ENCODE measurements at regions not wholly inside any gene's neighbourhood (a gene's known extent, or its start where the extent isn't known, plus 50 kb on each side); places are given as distances from the start of the nearest gene placed in this dataset.
"Not testable (repeated sequence)": the region's sequence is repeated elsewhere in the genome, so short reads cannot be mapped to it uniquely, and the experiment has no call there.

DNA sequence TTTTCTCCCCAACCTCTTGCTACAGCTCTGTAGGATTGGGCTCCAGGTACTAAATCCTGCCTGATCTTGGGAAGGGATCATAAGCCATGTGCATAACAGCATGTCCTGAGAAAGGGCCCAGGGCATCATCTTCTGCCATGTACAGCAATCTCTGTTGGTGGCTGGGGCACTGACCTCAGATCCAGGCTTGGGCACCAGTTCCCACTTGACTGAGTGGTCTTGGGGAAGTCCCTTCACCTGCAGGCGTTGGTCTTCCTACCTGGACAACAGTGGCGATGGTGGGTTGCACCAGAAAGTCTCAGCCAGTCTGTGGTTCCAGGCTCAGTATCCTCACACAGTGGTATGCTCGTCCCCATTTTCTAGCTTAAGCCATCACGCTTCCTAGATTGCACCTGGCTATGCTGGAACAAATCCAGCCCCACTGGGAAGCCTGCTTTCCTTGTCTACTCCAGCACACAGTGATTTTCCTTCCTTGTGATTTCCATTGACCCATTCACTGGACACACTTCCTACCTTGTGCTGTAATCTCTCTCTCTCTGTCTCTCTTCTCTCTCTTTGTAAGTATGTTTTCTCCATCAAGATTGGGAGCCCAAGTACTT, 121.7 kb upstream of the PITX1 start:
- no peak for DNase-seq

DNA sequence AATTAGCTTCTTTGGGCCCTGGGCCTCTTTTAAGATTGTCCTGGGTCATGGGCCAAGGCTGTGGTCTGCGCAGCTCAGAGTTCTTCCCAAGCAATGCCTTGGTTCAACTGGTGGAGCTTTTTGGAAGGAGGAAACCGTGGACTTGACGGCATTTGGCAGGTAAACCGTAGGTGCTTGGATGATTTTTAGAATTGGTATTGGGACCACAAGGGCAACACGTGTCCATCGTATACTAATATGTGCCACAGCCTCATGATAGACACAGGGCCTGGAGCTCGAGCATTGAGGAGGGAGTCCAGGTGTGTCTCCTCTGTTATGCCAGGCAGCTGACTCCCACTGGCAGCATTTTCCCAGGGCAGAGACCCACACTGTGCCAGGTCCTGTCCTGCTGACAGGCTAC, 120.9 kb upstream of the PITX1 start:
- DNase-seq = no peak

DNA sequence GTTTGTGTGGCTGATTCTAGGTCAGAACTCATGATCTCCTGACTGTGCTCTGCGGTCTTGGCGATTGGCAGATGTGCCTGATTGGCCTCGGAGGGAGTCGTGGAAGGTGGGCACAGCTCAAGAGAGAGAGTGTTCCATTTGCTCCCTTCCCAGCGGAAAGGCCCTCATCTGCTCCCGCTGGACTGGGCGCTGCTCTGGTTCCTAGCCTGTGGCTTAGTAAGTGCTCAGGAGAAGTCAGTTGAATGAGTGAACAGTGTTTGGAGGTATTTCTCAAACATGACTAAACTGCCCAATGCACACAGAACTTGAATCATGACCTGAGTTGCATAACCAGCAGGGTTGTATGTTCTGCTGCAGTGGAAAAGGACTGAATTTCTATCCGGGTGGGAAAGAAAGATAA, 120.2 kb upstream of the PITX1 start:
- DNase-seq = no peak

DNA sequence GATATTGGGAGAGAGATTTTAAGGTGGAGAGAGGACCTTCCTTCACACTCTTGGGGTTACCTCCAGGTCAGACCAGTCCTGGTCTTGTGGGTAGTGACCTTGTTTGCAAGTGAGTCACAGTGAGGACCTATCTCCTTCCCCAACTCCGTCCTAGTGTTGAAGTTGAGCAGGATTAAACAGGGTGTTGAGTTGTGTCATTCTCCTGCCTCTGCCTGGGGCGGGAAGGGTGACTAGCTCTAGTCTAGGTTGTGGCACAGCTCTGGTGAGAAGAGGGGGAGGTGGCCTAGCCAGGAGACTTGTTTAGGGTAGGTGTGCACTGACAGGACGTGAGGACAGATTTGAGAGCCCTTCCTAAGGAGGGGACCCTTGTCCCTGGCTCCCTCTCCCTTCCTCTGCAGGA, 119.6 kb upstream of the PITX1 start:
- DNase-seq = no peak

DNA sequence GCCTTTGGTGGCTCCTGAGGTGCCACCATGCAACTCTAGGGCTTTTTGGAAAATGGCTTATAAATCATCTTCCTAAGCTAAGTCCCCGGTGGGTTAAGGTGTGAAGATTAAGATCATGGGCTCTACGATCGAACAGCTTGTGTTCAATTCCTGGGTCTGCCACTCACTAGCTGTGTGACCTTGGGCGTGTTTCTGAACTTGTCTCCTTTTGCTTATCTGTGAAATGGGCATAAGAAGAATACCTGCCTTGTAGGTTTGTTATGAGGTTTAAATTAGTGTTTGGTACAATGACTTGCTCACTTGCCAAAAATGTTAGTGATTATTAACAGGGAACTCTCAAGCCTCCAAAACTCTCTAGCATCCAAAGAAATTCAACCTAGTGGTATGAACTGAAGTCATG, 119.2 kb upstream of the PITX1 start:
- DNase-seq = no peak

DNA sequence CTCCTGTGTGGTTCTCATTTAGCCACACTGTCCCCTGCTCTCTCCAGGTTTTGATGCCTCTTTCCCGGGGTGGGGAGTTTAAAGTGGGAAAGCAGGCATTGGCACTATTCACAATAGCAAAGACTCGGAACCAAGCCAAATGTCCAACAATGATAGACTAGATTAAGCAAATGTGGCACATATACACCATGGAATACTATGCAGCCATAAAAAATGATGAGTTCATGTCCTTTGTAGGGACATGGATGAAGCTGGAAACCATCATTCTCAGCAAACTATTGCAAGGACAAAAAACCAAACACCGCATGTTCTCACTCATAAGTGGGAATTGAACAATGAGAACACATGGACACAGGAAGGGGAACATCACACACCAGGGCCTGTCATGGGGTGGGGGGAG, 117.6 kb upstream of the PITX1 start:
- DNase-seq = not testable (repeated sequence)

DNA sequence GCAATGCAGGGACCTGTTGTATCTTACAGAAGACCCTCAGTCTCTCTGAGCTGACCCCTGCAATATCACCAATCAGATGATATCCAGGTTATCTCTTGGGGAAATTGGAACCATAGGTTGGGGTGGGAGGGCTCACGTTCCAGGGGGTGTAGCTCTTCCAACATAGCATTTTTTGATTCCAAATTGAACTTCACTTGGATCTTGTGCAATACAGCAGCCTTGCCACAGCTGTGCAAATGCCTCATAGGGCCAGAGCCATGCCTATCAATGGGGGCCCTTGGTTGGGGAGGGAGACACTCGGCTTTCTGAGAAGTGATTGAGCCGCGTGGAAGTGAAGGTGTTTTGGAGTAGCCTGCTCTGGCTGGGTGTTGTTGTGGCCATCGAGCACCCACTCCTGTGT, 117.2 kb upstream of the PITX1 start:
- no peak for DNase-seq

DNA sequence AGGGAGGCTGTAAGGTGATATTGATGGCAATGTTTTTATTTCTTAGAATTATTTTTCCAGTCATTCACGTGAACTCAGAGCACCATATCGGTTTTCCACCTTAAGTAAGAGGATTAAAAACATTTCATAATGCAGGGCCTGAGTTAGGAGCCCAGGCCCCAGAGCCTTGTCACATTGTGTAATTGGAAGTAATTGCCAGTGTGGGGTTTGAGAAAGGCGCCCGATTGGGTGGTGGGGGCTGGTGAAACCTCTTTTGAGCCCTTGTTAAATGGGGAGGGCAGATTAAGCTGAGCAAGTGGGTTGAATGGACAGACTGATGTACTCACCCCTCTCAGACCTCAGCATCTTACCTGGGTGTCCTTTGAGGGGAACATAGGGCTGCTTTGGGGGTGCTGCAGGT, 116.7 kb upstream of the PITX1 start:
- no peak for DNase-seq

DNA sequence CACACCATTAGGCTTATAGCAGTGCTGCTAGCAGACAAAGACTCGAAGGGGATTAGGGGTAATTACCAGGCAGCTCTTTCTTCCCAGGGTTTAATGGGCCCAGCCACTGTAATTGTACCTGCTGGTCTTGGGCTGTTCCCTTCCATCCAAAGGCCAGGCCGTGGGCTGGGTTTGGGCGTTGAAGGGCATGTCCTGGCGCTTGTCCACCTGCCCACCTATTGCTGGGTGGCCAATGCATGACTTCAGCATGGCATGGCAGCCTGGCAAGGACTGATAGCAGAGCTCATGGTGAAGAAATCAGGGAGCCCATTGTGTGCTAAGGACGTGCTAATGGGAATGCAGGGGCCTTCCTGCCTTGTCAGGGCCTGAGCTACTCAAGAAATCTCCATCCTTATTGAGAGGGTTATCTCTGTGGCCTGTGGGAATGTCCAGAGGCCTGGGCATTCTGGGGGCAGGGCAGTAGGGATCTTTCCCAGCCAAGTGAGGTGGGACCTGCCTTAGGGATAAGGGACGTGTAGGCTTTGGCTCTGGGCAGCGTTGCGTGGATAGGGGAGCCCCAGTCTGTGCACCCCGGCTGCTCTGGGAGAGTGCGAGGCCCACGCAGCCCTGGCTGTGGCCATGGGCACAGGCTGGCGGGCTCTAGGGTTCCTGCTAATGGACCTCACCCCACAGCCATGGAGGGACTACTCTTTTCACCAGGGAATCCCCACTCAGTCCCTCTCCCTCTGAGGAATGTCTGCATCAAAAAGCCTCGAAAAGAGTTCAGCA, 116.1 kb upstream of the PITX1 start:
- DNase-seq = no peak

DNA sequence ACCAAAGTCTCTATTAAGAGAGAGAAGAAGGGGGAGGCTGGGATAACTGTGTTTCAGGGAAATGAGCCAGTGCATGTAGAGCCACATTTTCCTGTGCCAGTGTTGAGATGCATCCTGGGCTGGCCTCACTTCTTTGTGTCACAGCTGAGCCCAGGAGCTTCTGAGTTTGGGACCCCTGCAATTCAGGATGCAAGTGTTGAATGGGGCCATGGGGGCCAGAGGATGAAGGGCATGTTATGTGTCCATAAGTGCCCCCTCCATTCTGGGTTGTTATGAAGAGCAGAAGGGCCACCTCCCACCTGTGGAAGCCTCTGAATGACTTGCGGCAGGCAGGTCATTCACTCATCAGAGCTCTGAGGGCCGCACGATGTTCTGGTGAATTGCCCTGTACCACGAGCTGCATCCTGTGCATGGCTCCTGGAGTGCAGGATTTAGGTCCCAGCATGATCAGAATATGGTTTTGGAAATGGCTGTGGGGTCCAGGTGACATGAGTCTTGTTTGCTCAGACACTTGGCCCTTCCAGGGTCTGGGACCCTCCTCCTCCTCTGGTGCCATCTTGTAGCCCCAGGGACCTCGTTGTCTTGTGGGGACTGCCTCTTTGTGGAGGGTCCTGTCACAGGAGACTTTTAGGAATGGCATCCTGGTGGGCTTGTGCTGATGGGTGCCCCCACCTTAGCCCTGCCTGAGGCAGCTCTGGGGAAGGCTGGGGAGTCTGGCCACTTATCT, 115.4 kb upstream of the PITX1 start:
- no peak for DNase-seq

DNA sequence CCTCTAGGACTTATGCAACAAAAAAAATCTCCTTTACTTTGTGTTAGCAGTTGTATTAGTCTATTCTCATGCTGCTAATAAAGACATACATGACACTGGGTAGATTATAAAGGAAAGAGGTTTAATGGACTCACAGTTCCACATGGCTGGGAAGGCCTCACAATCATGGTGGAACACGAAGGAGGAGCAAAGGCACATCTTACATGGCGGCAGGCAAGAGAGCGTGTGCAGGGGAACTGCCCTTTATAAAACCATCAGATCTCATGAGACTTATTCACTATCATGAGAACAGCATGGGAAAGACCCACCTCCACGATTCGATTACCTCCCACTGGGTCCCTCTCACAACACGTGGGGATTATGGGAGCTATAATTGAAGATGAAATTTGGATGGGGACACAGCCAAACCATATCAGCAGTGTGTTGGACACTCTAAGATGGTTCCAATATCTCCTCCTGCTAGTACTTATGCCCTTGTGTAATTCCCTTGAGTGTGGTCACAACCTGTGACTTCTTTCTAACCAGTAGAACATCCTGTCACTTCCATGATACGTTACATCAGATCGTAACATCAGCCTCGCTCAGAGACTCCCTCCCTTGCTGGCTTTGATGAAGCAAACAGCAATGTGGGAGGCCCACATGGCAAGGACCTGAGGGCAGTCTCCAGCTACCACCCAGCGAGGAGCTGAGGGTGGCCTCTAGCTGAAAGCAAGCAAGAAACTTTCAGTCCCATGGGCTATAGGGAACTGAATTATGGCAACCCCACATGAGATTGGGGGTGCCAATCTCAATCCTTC, 113.5 kb upstream of the PITX1 start:
- no peak for DNase-seq

DNA sequence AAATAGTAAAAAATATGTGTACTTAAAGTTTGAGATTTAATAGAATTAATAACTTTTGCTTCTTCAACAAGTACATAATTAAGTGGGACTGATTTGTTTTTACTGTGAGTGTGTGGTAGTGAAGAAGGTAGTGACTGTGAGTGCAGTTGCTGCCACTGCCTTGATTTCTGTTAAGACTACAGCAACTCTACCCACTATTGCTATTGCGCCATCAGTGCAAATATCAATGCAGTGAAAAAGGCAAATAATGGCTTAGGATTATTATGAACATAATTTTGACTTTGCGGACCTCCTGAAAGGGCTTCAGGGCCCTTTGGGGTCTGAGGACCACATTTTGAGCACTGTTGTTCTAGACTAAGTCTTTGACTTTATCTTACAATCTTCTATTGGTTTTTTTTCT, 112.0 kb upstream of the PITX1 start:
- no peak for DNase-seq

DNA sequence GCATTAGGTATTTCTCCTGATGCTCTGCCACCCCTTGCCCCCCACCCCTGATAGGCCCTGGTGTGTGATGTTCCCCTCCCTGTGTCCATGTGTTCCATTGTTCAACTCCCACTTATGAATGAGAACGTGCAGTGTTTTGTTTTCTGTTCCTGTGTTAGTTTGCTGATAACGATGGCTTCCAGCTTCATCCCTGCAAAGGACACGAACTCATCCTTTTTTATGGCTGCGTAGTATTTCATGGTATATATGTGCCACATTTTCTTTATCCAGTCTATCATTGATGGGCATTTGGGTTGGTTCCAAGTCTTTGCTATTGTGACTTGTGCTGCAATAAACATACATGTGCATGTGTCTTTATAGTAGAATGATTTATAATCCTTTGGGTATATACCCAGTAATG, 109.7 kb upstream of the PITX1 start:
- DNase-seq = not testable (repeated sequence)

DNA sequence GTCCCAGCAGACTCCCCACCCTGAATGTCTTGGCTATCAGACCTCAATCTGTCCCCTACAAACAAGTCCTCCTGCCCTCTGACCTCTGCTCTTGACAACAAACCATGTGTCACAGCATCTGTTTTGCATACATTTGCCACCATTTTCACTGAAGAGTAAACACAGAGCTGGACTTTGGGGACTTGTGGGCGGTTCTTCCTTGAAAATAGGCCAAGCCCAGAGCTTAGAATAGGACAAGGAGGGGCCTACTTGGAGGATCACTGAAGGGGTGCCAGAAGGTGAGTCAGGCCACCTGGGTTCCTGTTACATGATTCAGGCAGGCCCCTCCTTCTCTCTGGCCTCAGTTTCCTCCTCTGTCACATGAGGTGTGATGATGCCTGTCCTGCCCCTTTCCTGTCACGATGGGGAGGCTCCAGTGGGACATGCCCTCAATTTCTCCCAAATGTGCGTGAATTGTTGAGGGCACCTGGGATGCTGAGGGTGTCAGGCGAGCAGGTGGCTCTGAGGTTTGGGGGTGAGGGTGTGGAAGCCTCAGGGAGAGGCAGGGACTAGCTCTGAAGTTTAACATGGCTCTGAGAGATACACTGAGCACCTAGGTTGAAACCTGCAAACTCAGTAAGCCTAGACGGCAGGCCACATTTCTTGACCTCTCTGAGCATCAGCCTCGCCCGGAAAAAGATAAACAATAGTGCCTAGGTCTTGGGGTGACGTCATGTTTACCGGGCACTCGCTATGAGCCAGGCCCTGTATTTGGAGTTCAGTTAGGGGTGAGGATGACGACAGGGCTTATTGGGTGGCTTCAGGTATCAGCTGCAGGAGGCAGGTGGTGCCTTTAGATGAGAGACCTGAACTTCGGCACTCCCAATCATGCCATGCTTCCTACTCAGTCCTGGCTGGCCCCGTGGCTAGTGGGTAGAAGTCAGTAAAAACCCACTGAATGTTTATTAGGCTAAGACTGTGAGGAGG, 107.6 kb upstream of the PITX1 start:
- DNase-seq = no peak

DNA sequence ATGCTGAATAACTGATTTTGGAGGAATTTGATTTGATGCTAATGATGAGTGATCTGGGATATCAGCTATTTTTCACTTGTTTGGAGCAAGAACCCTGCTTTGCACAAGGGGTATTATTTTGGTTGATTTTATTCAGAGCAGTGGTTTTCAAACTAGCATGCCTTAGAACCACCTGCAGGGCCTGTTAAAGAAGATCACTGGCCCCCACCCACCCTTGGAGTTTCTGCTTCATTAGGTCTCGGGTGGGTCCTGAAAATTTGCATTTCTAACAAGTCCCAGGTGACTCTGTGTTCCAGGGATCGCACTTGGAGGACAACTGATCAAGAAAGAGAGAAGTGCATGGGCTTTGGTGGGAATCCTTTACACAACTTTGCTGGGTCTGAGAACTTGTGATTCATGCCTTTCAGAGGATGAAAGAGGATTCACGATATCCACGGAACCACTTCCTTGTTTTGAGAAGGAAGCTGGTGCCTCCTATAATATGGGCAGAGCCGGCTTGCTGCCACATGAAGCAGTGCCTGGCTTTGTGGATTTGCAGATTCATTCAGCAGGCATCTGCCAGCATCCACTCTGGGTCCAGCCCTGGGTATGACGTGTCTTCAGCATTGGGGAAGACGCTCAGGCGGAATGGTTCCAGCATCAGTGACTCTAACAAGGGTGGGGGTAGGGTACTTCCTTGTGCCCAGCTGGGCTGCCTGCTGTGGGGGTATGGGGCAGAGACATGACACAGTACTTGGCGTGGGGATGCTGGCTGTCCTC, 106.6 kb upstream of the PITX1 start:
- no peak for DNase-seq

DNA sequence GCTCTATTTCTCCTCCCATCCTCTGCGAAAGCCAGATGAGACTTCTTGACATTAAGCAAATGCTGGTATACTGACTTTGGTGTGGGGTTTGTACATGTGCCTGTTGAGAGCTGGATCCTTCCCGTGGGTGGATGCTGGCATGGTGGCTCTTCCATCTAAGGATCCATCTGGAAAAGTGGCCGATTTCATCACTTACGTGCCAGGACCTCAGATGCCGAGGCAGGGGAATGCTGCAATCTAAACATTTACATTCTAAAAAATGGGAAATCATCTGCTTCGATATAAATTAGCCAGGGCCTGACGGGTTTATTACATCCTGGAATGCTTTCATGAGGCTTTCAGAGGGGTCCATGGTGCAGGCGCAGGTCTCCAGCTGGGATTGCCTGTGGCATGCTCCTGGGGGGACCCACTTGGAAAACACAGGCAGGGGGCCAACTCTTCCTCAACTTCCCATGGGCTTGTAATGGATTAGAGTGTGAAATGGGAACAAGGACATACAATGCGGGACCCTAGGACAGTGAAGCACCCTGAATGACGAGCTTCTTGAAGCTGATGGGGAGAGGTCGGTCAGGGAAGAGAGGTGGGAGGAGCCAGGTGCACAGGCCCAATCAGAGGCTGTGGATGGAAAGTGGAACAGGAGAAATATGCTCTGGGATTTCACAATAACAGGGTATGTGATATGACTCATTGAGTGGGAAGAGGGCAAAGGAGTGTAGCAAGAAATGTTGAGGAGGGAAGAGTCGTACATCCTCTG, 105.5 kb upstream of the PITX1 start:
- no peak for DNase-seq

DNA sequence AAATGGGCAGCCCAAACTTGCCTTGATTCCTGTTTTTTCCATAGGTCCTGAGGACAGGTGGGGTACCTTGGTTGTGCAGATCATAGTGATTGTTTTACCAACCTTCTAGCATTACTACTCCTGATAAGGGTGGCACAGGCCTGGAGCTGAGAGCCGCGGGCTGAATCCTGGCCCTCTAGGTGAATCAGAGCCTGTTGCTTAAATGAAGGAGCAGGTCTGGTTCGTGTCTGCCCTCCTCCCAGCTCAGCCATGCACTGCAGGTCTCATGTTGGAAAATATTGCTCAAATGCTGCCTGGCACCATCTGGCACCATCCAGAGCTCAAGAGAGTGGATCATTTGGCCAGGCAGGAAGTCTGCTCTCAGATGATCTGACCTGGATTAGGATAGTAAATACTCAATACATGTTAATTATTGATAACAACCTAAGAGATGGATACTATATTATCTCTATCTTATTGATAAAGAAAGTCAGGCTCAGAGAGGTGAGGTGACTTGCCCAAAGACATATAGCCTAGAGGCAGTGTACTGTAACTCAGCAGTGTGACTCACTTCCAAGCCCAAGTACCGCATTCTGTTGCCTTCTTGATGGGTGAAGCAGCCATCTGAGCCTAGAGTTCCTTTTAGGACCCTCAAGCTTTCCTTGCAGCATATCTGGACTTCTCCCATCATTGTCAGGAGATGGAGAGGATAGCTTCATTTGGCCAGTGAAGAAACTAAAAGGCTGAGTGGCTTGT, 104.3 kb upstream of the PITX1 start:
- DNase-seq = no peak

DNA sequence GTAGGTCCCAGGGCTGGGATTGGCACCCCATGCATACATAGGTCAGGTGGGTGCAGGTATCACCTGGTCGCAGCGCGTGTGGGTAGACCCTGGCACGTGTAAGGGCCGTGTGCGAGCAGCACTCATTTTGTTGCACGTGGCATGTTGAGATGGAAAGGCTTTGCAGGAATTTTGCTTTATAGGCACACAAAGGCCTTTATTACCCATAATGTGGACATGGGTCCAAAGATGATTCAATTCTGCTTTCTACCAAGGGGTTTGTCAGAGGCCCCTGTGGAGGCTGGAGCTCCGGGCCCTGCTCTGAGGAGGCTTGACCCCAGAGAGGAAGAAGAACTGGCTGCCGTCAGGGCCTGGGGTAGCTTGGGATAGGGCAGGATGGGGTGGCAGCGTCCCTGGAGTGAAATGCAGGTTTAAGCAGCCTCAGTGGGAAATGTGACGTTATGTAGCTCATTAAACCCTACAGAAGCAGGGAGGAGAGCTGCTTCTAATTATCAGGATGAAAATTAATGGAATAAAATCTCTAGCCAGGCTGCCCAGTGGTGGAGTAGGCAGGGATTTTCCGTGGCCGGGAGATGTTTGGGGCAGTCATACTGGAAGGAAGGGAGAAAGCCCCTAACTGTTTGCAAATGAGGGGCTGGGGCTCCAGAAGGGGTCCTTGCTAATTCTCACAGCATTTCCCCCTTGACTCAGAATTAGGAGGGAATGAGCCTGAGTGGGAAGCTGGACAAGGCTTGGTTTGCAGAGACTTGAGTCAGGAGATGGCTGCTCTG, 103.3 kb upstream of the PITX1 start:
- no peak for DNase-seq

DNA sequence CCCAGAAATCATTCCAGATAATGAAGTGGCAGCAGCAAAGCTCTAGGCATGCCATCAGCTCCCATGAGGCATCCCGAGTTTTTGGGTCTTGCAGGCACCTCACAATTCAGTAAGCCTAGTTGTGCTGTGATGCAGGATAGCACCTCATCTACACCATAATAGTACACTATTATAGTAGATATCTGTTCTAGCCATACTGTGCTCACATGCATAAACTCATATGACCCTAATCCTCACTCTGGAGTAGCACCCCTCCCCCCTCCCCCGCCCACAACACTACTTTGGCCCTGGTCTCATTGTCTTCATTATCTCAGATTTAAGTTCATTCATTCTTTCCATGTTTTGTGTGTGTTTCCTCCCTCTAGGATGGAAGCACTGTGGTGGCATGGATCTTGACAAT, 102.5 kb upstream of the PITX1 start:
- no peak for DNase-seq

Measured in activated T-cell treated with anti-CD3 and anti-CD28 coated beads for 4 hours (primary cell).